Neural crest cell (in vitro differentiated cells): ENCODE measurements at regions not wholly inside any gene's neighbourhood (a gene's known extent, or its start where the extent isn't known, plus 50 kb on each side); places are given as distances from the start of the nearest gene placed in this dataset.
"Not testable (repeated sequence)": the region's sequence is repeated elsewhere in the genome, so short reads cannot be mapped to it uniquely, and the experiment has no call there.

Source experiments
- DNase-seq: peaks from one replicate; pipeline ENCODE4 v3.0.0; 2021; ENCODE audit warnings: low read depth, mixed read lengths, low spot score
- H3K27ac Mint-ChIP-seq: one replicate; pipeline ENCODE4 v1.8.0; 2021; ENCODE audit warnings: mild to moderate bottlenecking, mixed read lengths; ENCODE audit not compliant: unreplicated experiment
- H3K27me3 Mint-ChIP-seq: 2 replicates; pipeline ENCODE4 v1.8.0; 2021; ENCODE audit warnings: low read depth, mild to moderate bottlenecking, mixed read lengths
- H3K36me3 Mint-ChIP-seq: 2 replicates; pipeline ENCODE4 v1.8.0; 2021; ENCODE audit warnings: low read depth, mild to moderate bottlenecking, mixed read lengths
- H3K4me1 Mint-ChIP-seq: 2 replicates; pipeline ENCODE4 v1.8.0; 2021; ENCODE audit warnings: mixed read lengths
- H3K4me3 Mint-ChIP-seq: one replicate; pipeline ENCODE4 v1.8.0; 2021; ENCODE audit warnings: mild to moderate bottlenecking, mixed read lengths
- H3K9me3 Mint-ChIP-seq: 2 replicates; pipeline ENCODE4 v1.8.0; 2021; ENCODE audit warnings: mixed read lengths
- CTCF ChIP-seq: fragments of 200-600 bp; sonication (generic); conservative IDR thresholded peaks from 2 replicates; pipeline ENCODE4 v1.5.0; 2021; ENCODE audit warnings: antibody characterized with exemption, mild to moderate bottlenecking

GRCh38 chr10:46782001-46782874, 129.0 kb upstream of the PTPN20 start:
- not testable (repeated sequence) for H3K9me3 Mint-ChIP-seq, H3K4me3 Mint-ChIP-seq, H3K27ac Mint-ChIP-seq, DNase-seq, H3K27me3 Mint-ChIP-seq, H3K36me3 Mint-ChIP-seq, H3K4me1 Mint-ChIP-seq

GRCh38 chr10:46784665-46785064, 126.6 kb upstream of the PTPN20 start:
- H3K9me3 Mint-ChIP-seq, H3K4me1 Mint-ChIP-seq, H3K27me3 Mint-ChIP-seq, H3K4me3 Mint-ChIP-seq, H3K27ac Mint-ChIP-seq, DNase-seq, H3K36me3 Mint-ChIP-seq: not testable (repeated sequence)

- not testable (repeated sequence) for DNase-seq, H3K27ac Mint-ChIP-seq, H3K9me3 Mint-ChIP-seq, H3K4me1 Mint-ChIP-seq, H3K27me3 Mint-ChIP-seq, H3K36me3 Mint-ChIP-seq
- peak overlapping the region; percentile 51 for H3K4me3 Mint-ChIP-seq
Measured at GRCh38 chr10:46786125-46786517, 125.1 kb upstream of the PTPN20 start.

GRCh38 chr10:46786518-46787320, 124.5 kb upstream of the PTPN20 start:
- H3K4me3 Mint-ChIP-seq: peak overlapping the region; percentile 99
- H3K27ac Mint-ChIP-seq: peak overlapping the region; percentile 99
- peak; percentile 62 for DNase-seq
- not testable (repeated sequence) for H3K27me3 Mint-ChIP-seq, H3K4me1 Mint-ChIP-seq, H3K9me3 Mint-ChIP-seq, H3K36me3 Mint-ChIP-seq

- H3K27ac Mint-ChIP-seq: peak overlapping the region; percentile 94
- no peak for DNase-seq
Measured at GRCh38 chr10:46787321-46787615, 124.0 kb upstream of the PTPN20 start.

GRCh38 chr10:46792657-46793357, 118.4 kb upstream of the PTPN20 start:
- not testable (repeated sequence) for H3K4me3 Mint-ChIP-seq, H3K27me3 Mint-ChIP-seq, H3K36me3 Mint-ChIP-seq, H3K27ac Mint-ChIP-seq, H3K4me1 Mint-ChIP-seq, DNase-seq, H3K9me3 Mint-ChIP-seq

More at GRCh38 chr10:46787321-46787615, 124.0 kb upstream of the PTPN20 start:
- no peak for TF ChIP-seq CTCF
- H3K4me1 Mint-ChIP-seq: peaks cover 8% of the 10 kb centered on the region
- H3K9me3 Mint-ChIP-seq: no peaks in the 10 kb centered on the region
- no peaks in the 10 kb centered on the region for H3K27me3 Mint-ChIP-seq
- no peaks in the 10 kb centered on the region for H3K36me3 Mint-ChIP-seq
- peak overlapping the region; percentile 99 for H3K4me3 Mint-ChIP-seq

GRCh38 chr10:46796351-46796750, 114.9 kb upstream of the PTPN20 start:
- not testable (repeated sequence) for H3K27me3 Mint-ChIP-seq, H3K27ac Mint-ChIP-seq, H3K36me3 Mint-ChIP-seq, H3K9me3 Mint-ChIP-seq, H3K4me1 Mint-ChIP-seq, H3K4me3 Mint-ChIP-seq, DNase-seq

GRCh38 chr10:46802010-46802409, 109.2 kb upstream of the PTPN20 start:
- not testable (repeated sequence) for H3K27me3 Mint-ChIP-seq, H3K4me3 Mint-ChIP-seq, H3K9me3 Mint-ChIP-seq, H3K36me3 Mint-ChIP-seq, DNase-seq, H3K4me1 Mint-ChIP-seq, H3K27ac Mint-ChIP-seq

GRCh38 chr10:46803082-46803481, 108.1 kb upstream of the PTPN20 start:
- H3K9me3 Mint-ChIP-seq, H3K4me3 Mint-ChIP-seq, DNase-seq, H3K4me1 Mint-ChIP-seq, H3K36me3 Mint-ChIP-seq, H3K27me3 Mint-ChIP-seq: not testable (repeated sequence)
- H3K27ac Mint-ChIP-seq: peak overlapping the region; percentile 27

GRCh38 chr10:46810222-46810621, 101.0 kb upstream of the PTPN20 start:
- H3K36me3 Mint-ChIP-seq, H3K27ac Mint-ChIP-seq, H3K9me3 Mint-ChIP-seq, H3K4me1 Mint-ChIP-seq, H3K27me3 Mint-ChIP-seq, H3K4me3 Mint-ChIP-seq, DNase-seq: not testable (repeated sequence)

GRCh38 chr10:46816126-46816525, 95.1 kb upstream of the PTPN20 start:
- not testable (repeated sequence) for DNase-seq, H3K4me1 Mint-ChIP-seq, H3K36me3 Mint-ChIP-seq, H3K4me3 Mint-ChIP-seq, H3K9me3 Mint-ChIP-seq, H3K27ac Mint-ChIP-seq, H3K27me3 Mint-ChIP-seq

GRCh38 chr10:46840393-46841050, 70.7 kb upstream of the PTPN20 start:
- H3K27me3 Mint-ChIP-seq, DNase-seq, H3K9me3 Mint-ChIP-seq, H3K4me1 Mint-ChIP-seq, H3K4me3 Mint-ChIP-seq, H3K36me3 Mint-ChIP-seq, H3K27ac Mint-ChIP-seq: not testable (repeated sequence)
